Midbrain (tissue), 1 donor: ENCODE measurements at regions not wholly inside any gene's neighbourhood (a gene's known extent, or its start where the extent isn't known, plus 50 kb on each side); places are given as distances from the start of the nearest gene placed in this dataset.

Experiments used
- DNase-seq: peaks from one replicate; lab custom pipeline; 2025; lab: John Stamatoyannopoulos, UW

DNA sequence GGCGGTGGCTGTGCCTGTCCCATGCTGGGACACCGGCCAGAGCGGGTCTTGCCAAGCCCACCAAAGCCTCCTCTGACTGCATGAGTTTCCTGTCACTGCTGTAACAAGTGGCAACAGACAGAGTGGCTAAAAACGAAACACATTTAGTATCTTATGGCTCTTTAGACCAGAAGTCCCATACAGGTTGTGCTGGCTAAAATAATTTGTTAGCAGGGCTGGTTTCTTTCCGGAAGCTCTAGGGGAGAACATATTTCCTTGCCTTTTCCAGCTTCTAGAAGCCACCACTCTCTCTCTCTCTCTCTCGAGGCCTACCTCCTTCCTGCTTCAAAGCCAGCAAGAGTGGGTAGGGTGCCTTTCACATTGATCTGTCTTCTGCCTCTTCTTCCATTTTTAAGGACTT, 171.6 kb upstream of the PLPP4 start:
- DNase-seq: no peak

DNA sequence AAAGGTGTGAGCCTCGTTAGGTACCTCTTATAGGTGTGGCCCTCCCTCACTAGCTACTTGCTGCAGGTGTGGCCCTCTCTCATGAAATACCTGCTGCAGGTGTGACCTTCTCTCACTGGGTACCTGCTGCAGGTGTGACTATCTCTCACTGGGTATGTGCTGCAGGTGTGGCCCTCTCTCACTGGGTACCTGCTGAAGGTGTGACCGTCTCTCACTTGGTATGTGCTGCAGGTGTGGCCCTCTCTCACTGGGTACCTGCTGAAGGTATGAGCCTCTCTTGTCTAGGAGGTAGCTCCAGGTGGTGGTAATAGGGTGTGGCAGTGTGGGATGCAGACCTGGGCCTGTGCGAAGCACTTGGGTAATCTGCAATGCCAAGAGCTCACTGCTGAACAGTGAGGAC, 170.7 kb upstream of the PLPP4 start:
- no peak for DNase-seq

GRCh38 chr10:120300513-120300912, 156.5 kb upstream of the PLPP4 start:
- DNase-seq: no peak

- no peak for DNase-seq
Measured at GRCh38 chr10:120308589-120308988, 148.4 kb upstream of the PLPP4 start.

GRCh38 chr10:120313715-120314114, 143.3 kb upstream of the PLPP4 start:
- DNase-seq: no peak

DNA sequence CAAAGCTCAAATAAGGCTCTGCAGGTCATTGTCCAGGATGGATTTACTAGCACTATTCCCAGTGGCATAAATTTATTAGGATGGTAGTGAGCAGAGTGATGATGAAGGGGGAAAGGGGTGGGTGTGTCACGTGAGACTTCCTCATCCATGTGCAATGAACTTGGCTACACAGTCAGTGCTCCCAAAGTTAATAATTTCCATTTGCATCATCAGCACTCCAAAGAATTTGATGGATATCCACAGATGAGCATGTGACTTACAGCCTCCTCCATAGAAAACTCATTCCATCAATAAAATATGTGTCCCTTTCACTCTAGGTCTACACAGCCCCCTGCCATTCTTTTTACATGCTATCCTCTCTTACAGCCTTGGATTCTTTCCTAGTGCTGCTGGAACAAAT, 142.6 kb upstream of the PLPP4 start:
- no peak for DNase-seq

- no peak for DNase-seq
Measured at GRCh38 chr10:120318862-120319261, 138.2 kb upstream of the PLPP4 start.

DNA sequence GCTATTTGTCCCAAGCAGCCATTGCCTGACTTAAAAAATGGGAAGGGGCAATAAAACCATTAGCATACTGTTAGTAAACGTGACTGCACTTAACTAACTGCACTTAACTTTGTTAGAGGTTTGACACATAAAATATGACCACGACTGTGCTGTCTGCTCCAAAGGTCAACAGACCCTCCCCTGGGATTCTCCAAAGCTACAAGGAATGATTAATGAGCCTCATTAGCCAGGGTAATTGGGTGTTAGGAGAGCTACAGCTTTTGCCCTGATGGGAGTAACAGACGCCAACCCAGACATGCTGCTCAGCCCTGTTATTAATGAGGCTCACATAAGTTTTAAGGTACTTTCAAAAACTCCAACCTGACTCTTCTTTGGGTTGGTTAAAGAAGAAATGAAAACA, 129.4 kb upstream of the PLPP4 start:
- DNase-seq: no peak

DNA sequence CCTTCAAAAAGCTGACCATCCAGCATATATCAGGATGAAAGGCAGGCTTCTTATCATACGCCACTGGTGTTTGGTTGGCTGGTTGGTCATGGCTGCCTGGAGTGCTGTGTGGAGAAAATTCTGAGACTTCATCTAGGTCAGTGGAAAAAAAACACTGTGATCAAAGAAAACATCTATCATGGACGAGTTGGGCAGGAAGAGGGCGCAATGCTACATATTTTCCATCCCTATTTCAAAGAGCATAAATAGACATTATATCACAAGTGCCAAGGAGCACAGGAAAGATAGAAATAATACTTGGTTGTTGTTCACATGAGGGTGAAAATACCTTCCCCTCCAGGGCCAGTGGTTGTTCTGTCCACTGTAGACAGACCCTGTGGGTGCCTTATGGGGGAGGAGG, 128.4 kb upstream of the PLPP4 start:
- DNase-seq: no peak

- DNase-seq: no peak
Measured at GRCh38 chr10:120335553-120335952, 121.5 kb upstream of the PLPP4 start.

- no peak for DNase-seq
Measured at GRCh38 chr10:120336306-120336910, 120.6 kb upstream of the PLPP4 start.

DNA sequence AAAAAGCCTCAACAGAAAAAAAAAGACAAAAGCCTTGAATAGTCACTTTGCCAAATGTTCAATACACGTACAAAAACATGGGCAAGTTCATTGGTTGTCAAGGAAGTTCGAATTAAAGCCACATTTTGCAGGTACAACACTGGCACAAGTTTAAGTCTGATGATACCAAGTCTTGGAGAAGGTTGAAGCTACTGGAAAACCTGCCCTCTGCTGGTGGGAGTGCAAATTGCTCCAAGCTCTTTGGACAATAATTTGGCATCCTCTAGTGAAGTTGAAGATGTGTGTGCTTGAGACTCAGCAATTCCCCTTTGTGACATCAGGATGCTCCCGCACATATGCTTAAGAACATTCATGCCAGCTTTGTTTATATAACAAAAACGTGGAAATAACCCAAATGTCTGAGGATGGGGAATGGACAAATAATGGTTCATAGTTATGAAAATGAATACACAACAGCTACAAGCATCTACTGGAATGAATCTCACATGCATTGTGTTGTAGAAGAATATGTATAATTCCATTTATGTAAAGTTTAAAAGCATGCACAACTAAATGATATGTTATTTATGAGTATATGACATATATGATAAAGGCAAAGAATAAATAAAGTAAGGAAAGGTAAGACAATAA, 120.0 kb upstream of the PLPP4 start:
- peak; percentile 2 for DNase-seq

DNA sequence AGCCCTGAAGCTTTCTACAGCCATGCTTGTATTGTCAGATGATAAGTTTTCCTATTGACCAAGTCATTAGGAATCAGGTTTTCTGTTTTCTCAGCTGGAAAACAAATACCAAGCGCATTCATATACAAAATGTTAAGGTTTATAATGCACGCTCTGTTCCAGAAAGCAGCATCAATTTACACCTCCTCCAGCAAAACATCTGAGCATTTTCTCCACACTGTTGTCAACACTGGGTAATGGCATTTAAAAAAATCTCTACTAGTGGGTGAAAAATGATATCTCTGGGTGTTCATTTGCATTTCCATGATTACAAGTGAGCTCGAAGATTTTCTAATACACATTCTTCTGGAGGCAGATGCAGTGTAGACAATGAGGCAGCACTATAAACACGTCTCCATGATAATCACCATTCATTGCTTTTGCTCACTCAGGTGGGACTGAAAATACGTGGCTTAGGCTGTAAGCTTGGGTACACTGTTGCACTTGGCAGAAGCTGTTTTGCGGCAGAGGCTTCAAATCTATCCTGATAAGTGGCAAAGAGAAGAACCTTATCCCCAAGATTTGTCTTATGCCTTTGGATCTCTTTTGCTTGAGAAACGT, 114.8 kb upstream of the PLPP4 start:
- no peak for DNase-seq

DNA sequence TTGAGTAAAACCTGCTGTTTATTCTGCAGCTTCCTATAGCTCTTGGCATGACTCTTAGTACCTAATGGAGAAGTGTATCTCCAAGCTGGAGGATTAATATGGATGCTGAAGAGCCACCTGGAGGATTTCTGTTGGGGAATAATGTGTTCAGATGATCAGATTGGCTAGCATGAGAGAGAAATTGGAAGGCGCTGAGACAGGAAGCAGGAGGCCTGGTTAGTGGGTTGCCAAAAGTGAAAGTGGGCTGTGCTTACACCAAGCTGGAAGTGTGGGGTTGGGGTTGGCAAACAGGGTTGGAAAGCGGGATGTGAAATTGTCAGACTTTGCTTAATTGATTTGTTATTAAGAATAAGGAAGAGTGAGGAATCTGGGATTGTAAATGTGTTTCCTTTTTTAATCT, 111.8 kb upstream of the PLPP4 start:
- no peak for DNase-seq

GRCh38 chr10:120347644-120348043, 109.4 kb upstream of the PLPP4 start:
- DNase-seq: no peak

- no peak for DNase-seq
Measured at GRCh38 chr10:120349069-120349468, 108.0 kb upstream of the PLPP4 start.

DNA sequence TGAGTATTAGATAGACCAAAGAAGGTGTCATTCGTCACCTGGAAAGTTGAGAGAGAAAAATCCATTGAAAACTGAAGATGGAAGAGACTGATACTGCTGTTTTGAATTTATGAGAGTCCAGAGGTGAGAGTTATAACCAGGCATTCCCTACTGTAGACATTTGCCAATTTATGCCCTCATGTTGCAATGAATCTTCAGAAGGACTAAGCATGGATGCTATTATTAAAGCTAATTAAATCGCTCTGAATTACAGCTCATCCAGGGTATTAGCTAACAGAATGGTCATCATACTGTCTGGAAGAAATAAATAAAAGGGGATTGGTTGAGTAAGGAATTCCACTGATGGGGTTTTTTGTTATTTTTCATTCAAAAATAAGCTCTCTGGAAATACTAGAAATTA, 101.6 kb upstream of the PLPP4 start:
- no peak for DNase-seq

DNA sequence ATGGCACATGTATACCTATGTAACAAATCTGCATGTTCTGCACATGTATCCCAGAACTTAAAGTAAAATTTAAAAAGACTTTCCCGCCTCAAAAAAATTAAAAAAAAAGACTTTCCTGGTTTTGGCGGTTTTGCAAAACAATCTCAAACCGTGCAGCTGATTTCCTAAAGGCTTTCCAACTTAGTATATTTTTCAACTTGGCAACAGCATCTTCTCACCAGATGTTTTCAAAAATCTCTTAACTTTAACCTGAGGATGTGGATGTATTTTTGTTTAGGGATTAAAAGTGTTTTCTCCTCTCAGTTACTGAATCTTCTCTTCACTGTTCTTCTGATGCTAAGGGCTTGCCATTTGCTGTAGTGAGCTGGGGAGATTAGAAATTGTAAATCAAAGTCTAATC, 96.5 kb upstream of the PLPP4 start:
- no peak for DNase-seq

- no peak for DNase-seq
Measured at GRCh38 chr10:120365872-120366271, 91.2 kb upstream of the PLPP4 start.

GRCh38 chr10:120367341-120367740, 89.7 kb upstream of the PLPP4 start:
- DNase-seq: no peak

- no peak for DNase-seq
Measured at GRCh38 chr10:120368338-120368737, 88.7 kb upstream of the PLPP4 start.

GRCh38 chr10:120368927-120369326, 88.1 kb upstream of the PLPP4 start:
- no peak for DNase-seq

DNA sequence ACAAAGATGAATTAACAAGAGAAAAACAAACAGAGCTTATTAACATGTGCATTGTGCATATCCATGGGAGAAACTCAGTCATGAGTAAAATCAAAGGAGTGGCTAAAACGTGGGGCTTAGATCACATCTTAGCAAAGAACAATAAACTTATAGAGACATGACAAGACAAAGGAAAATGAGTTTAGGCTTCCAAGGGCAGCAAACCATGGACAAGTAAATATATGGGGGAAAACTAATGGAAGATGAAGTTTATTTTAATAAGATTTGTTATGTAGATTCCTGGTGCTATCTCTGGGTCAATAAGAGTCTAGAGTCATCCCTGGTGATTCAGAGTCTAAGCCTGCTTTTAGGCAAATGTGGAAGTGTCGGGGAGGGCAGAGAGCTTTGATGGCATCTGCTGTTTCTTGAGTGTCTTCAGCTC, 87.2 kb upstream of the PLPP4 start:
- no peak for DNase-seq

- no peak for DNase-seq
Measured at GRCh38 chr10:120371856-120372255, 85.2 kb upstream of the PLPP4 start.
